ENCODE measurements at regions not wholly inside any gene's neighbourhood (a gene's known extent, or its start where the extent isn't known, plus 50 kb on each side); places are given as distances from the start of the nearest gene placed in this dataset.

DNA sequence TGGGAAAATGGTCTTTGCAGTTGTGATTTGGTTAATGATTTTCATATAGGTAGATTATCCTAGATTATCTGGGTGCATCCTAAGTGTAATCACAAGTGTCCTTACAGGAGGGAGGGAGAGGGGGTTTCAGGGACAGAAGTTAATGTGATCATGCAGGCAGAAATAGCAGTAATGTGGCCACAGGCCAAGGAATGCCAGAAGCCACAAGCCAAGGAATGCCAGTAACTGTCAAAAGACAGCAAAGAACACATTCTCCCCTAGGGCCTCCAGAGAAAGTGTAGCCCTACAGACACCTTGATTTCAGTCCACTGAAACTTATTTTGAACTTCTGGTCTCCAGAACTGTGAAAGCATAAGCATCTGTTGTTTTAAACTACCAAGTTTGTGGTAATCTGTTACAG lies 2074.5 kb downstream of the MAT2B start:
- TF ChIP-seq, protein P1, sequence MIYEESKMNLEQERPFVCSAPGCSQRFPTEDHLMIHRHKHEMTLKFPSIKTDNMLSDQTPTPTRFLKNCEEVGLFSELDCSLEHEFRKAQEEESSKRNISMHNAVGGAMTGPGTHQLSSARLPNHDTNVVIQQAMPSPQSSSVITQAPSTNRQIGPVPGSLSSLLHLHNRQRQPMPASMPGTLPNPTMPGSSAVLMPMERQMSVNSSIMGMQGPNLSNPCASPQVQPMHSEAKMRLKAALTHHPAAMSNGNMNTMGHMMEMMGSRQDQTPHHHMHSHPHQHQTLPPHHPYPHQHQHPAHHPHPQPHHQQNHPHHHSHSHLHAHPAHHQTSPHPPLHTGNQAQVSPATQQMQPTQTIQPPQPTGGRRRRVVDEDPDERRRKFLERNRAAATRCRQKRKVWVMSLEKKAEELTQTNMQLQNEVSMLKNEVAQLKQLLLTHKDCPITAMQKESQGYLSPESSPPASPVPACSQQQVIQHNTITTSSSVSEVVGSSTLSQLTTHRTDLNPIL (CRISPR knock-in tag; IDR thresholded peaks at IDR 0.05; ENCODE audit: low read depth), result no peak
- TF ChIP-seq ESRRG (CRISPR knock-in tag; IDR thresholded peaks at IDR 0.05) (no peak), ZNF70 (CRISPR knock-in tag; IDR thresholded peaks at IDR 0.05) (no peak), ZC3H10 (CRISPR knock-in tag; IDR thresholded peaks at IDR 0.05) (no peak), ZFP30 (CRISPR knock-in tag; IDR thresholded peaks at IDR 0.05) (no peak), RARB (CRISPR knock-in tag; IDR thresholded peaks at IDR 0.05) (no peak), ZFP3 (CRISPR knock-in tag; IDR thresholded peaks at IDR 0.05) (no peak), ARNTL (CRISPR knock-in tag; IDR thresholded peaks at IDR 0.05; ENCODE audit: borderline replicate concordance, low read depth) (no peak), POU6F1 (CRISPR knock-in tag; IDR thresholded peaks at IDR 0.05; ENCODE audit: borderline replicate concordance, low read depth) (no peak), PPARA (CRISPR knock-in tag; IDR thresholded peaks at IDR 0.05; ENCODE audit: borderline replicate concordance) (no peak), CSDC2 (CRISPR knock-in tag; IDR thresholded peaks at IDR 0.05) (no peak), BACH2 (CRISPR knock-in tag; IDR thresholded peaks at IDR 0.05; ENCODE audit: borderline replicate concordance) (no peak), ZNF8 (CRISPR knock-in tag; IDR thresholded peaks at IDR 0.05) (no peak)

All from SK-N-SH treated with all-trans-retinoic acid at 6 μM for 48 hours (cell line).